ENCODE measurements at regions not wholly inside any gene's neighbourhood (a gene's known extent, or its start where the extent isn't known, plus 50 kb on each side); places are given as distances from the start of the nearest gene placed in this dataset.

- H3K4me3 ChIP-seq (ENCODE audit: low read depth, low read length), result no peak overlapping the region
- no peak for DNase-seq (ENCODE audit: low read depth)
- TF ChIP-seq CTCF (IDR thresholded peaks at IDR 0.05; ENCODE audit: insufficient read depth, low read depth, low read length, missing control alignments), result no peak
Observed at GRCh38 chr12:13288501-13288900, 92.0 kb downstream of the EMP1 start.

GRCh38 chr12:13283867-13284266, 87.3 kb downstream of the EMP1 start:
- no peak for TF ChIP-seq CTCF (IDR thresholded peaks at IDR 0.05; ENCODE audit: insufficient read depth, low read depth, low read length, missing control alignments)
- H3K4me3 ChIP-seq (ENCODE audit: low read depth, low read length), result no peak overlapping the region
- DNase-seq (ENCODE audit: low read depth), result no peak

GRCh38 chr12:13282861-13283260, 86.3 kb downstream of the EMP1 start:
- H3K4me3 ChIP-seq (ENCODE audit: low read depth, low read length), result no peak overlapping the region
- TF ChIP-seq CTCF (IDR thresholded peaks at IDR 0.05; ENCODE audit: insufficient read depth, low read depth, low read length, missing control alignments), result no peak
- DNase-seq (ENCODE audit: low read depth), result no peak

GRCh38 chr12:13278249-13278787, 81.8 kb downstream of the EMP1 start:
- H3K4me3 ChIP-seq (ENCODE audit: low read depth, low read length), result no peak overlapping the region
- peak; percentile 59 for DNase-seq (ENCODE audit: low read depth)
- TF ChIP-seq CTCF (IDR thresholded peaks at IDR 0.05; ENCODE audit: insufficient read depth, low read depth, low read length, missing control alignments), result peak; percentile 86

GRCh38 chr12:13277293-13277692, 80.8 kb downstream of the EMP1 start:
- DNase-seq (ENCODE audit: low read depth), result no peak

GRCh38 chr12:13275241-13276085, 78.9 kb downstream of the EMP1 start:
- TF ChIP-seq CTCF (IDR thresholded peaks at IDR 0.05; ENCODE audit: insufficient read depth, low read depth, low read length, missing control alignments), result no peak
- DNase-seq (ENCODE audit: low read depth), result no peak
- H3K4me3 ChIP-seq (ENCODE audit: low read depth, low read length), result no peak overlapping the region

More at GRCh38 chr12:13277293-13277692, 80.8 kb downstream of the EMP1 start:
- TF ChIP-seq CTCF (IDR thresholded peaks at IDR 0.05; ENCODE audit: insufficient read depth, low read depth, low read length, missing control alignments), result no peak
- H3K4me3 ChIP-seq (ENCODE audit: low read depth, low read length), result no peak overlapping the region
